Osteocyte (in vitro differentiated cells): ENCODE measurements at regions not wholly inside any gene's neighbourhood (a gene's known extent, or its start where the extent isn't known, plus 50 kb on each side); places are given as distances from the start of the nearest gene placed in this dataset.
A peak's percentile ranks its signal among the peaks of the same experiment; 100 is the strongest.

Experiments
- DNase-seq: peaks from one replicate; pipeline ENCODE4 v3.0.0; 2021; ENCODE audit warnings: mixed read lengths; ENCODE audit not compliant: unreplicated experiment; ENCODE audit errors: extremely low spot score
- H3K27ac Mint-ChIP-seq: one replicate; pipeline ENCODE4 v1.8.0; 2021; ENCODE audit warnings: mild to moderate bottlenecking, mixed read lengths; ENCODE audit not compliant: unreplicated experiment
- H3K27me3 Mint-ChIP-seq: one replicate; pipeline ENCODE4 v1.8.0; 2021; ENCODE audit warnings: mixed read lengths; ENCODE audit not compliant: unreplicated experiment
- H3K36me3 Mint-ChIP-seq: one replicate; pipeline ENCODE4 v1.8.0; 2021; ENCODE audit warnings: mixed read lengths; ENCODE audit not compliant: unreplicated experiment
- H3K4me1 Mint-ChIP-seq: one replicate; pipeline ENCODE4 v1.8.0; 2021; ENCODE audit warnings: mixed read lengths; ENCODE audit not compliant: unreplicated experiment
- H3K4me3 Mint-ChIP-seq: one replicate; pipeline ENCODE4 v1.8.0; 2021; ENCODE audit warnings: mild to moderate bottlenecking, moderate library complexity, mixed read lengths; ENCODE audit not compliant: unreplicated experiment
- H3K9me3 Mint-ChIP-seq: one replicate; pipeline ENCODE4 v1.8.0; 2021; ENCODE audit warnings: mixed read lengths; ENCODE audit not compliant: unreplicated experiment
- CTCF ChIP-seq: fragments of 200-600 bp; sonication (generic); IDR thresholded peaks from 2 replicates; pipeline ENCODE4 v1.5.0; 2021; ENCODE audit warnings: antibody characterized with exemption, mild to moderate bottlenecking, moderate library complexity

- DNase-seq = peak; percentile 44
- H3K27me3 Mint-ChIP-seq = peaks cover 47% of the 10 kb centered on the region
These were observed 160.2 kb downstream of the QRSL1 start for GRCh38 chr6:106789428-106790148.

GRCh38 chr6:106788761-106789160 lies 159.4 kb downstream of the QRSL1 start:
- Mint-ChIP-seq H3K36me3 (no peaks in the 10 kb centered on the region), H3K4me3 (no peak overlapping the region), H3K9me3 (no peaks in the 10 kb centered on the region), H3K27me3 (peaks cover 41% of the 10 kb centered on the region), H3K27ac (no peak overlapping the region), H3K4me1 (no peaks in the 10 kb centered on the region)
- DNase-seq = peak; percentile 46
- TF ChIP-seq CTCF = no peak

More at GRCh38 chr6:106789428-106790148, 160.2 kb downstream of the QRSL1 start:
- H3K9me3 Mint-ChIP-seq = no peaks in the 10 kb centered on the region
- TF ChIP-seq CTCF = no peak
- H3K27ac Mint-ChIP-seq = no peak overlapping the region
- H3K4me1 Mint-ChIP-seq = no peaks in the 10 kb centered on the region
- no peak overlapping the region for H3K4me3 Mint-ChIP-seq
- H3K36me3 Mint-ChIP-seq = no peaks in the 10 kb centered on the region

DNA sequence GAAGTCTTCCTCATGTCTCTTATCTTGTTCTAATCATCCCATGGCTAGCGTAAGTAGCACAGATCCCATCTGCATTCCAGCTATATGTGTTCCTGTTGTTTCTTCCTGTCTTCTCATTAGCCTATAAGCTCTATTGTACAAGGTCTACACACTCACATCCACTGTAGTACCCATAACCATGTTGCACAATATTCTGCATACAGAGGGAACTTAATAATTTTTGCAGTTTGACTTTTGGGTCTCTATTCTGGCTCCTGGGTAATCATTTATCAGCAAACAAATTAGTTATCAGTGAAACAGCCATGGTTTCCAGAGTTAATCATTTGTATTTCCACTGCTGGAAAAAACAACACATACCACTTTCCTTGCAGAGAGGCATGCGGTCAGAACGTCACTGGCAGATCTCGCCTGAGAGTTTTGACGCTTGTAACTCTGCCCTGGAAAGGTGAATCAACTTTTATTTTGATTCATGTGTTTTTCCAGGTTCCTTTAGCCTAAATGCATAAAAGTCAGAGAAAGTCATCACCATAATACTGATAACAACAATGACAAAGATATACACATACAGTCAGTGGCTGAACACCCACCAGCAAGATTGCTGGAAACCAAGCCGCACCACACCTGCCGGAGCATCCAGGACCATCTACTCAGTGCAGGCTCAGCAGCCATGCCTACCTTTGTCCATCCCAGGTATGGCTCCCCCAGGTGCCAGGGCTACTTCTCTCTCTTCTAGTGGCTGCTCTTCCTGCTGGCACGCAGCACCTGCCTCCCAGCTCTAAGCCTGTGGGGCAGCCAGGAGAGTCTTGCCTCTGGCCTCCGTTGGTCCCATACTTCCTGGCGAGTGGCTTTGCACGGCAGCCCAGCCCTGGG lies 158.2 kb downstream of the QRSL1 start:
- no peak for TF ChIP-seq CTCF
- Mint-ChIP-seq H3K36me3 (no peaks in the 10 kb centered on the region), H3K9me3 (no peaks in the 10 kb centered on the region), H3K4me3 (no peak overlapping the region), H3K27ac (no peak overlapping the region), H3K27me3 (peaks cover 31% of the 10 kb centered on the region), H3K4me1 (no peaks in the 10 kb centered on the region)
- DNase-seq = no peak

GRCh38 chr6:106785298-106785697 lies 155.9 kb downstream of the QRSL1 start:
- H3K4me3 Mint-ChIP-seq = no peak overlapping the region
- H3K9me3 Mint-ChIP-seq = no peaks in the 10 kb centered on the region
- no peak for DNase-seq
- H3K36me3 Mint-ChIP-seq = no peaks in the 10 kb centered on the region
- peaks cover 19% of the 10 kb centered on the region for H3K27me3 Mint-ChIP-seq
- no peak for TF ChIP-seq CTCF
- no peaks in the 10 kb centered on the region for H3K4me1 Mint-ChIP-seq
- H3K27ac Mint-ChIP-seq = no peak overlapping the region
